NK-92 treated with Interleukin-12 subunit alpha and Interleukin-12 subunit beta, amount 100 ng/mL, for 24 hours (cell line): ENCODE measurements at regions not wholly inside any gene's neighbourhood (a gene's known extent, or its start where the extent isn't known, plus 50 kb on each side); places are given as distances from the start of the nearest gene placed in this dataset.

Source experiments
- DNase-seq: peaks from one replicate; lab custom pipeline; 2025; lab: John Stamatoyannopoulos, UW

DNA sequence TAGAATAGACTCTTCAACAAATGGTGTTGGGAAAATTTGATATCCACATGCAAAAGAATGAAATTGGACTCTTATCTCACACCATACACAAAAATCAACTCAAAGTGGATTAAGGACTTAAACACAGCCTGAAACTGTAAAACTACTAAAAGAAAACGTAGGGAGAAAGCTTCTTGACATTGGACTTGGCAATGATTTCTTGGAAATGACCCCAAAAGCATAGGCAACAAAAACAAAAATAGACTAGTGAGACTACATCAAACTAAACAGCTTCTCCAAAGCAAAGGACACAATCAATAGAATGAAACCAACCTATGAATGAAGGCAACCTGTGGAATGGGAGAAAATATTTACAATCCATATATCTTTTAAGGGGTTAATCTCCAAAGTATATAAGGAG is 94.7 kb upstream of the INTU start:
- no peak for DNase-seq

DNA sequence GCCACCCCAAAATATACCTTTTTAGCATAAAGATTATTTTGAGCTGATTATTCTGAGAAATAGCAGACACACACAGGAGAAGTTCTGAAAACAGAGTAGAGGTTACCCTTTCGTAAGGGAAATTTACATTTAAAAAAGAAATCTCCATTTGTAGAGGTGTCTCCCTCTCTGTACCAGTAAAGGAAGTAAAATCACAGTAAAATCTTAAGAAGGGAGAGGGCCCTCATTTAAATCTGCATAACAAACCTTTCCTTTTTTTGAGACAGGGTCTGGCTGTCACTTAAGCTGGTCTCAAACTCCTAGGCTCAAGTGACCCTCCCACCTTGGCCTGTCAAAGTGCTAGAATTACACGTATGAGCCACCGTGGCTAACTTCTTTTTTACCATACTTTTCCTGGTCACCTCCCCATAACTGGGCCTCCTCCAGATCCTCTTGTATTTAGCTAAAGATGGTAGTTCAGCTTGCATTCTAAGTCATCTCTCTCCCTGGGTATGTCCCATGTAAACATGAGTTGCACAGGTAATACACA is 92.2 kb upstream of the INTU start:
- DNase-seq: no peak

DNA sequence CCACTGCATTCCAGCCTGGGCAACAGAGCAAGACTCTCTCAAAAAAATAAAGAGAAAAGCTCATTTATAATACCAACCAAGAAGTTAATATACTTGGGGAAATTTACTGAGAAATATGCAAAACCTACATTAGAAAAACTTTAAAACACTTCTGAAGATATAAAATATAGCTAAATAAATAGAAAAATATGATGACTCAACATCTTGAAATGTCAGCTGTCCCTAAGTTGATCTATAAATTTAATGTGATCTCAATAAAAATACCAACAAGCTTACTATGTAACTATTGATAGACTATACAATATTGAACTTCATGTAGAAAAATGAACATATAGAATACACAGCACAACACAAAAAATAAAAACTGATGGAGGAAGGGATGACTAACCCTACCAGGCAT is 87.5 kb upstream of the INTU start:
- no peak for DNase-seq

DNA sequence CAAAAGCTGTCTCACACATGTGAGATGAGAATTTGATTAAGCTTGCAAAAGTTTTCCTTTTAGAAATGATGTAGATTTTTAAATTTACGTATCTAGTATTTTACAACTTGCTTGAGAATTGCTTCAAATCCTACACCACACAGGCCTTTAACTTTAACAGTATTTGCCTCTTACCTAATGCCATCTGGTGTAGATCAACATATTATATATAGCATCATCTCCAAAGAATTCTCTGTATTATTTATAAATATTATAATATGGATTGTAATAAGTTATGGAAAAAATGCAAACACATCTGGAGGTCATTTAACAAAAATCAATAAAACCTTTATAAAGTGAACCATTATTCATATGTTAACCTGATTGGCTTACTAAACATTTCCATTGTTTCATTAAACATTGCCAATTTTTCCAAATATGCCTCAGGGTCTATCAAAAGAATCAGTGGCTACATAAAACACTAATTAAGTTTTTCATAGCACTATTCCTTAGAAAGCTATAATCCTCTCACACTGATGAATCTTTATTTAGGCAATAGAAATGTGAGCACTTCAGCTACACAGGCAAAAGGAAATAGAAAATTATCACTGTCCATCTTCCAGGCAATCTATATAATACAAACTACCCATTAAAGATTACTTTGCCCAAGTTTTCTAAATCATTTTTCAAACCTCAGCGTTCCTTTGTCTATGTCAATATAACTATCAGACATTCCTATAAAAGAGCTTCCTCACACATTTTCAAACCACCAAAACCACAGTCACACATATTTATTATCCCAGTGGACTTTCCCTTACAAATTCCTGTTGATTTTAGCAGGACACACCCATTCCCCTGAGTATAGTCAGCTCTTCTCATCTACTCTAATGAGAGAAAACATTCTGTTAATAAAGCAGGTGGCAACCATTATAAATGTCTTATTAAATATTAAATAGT is 83.5 kb upstream of the INTU start:
- no peak for DNase-seq

DNA sequence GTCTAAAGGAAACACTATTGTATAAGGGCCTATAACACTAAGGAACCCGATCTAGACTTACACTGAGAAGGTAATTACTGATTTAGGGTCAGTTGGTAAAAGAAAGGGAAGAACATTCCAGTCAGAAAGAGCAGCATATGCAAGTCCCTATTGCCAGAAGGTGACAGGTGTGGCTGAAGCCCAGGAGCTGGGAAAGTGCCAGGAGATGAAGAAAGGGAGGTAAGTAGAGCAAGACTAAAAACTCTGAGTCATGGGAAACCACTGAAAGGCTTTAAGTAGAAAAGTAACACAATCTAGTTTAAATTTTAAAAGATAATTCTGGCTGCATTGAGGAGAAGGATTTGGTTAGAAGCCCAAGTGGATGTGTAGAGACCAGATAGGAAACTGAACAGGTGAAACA is 77.7 kb upstream of the INTU start:
- no peak for DNase-seq

DNA sequence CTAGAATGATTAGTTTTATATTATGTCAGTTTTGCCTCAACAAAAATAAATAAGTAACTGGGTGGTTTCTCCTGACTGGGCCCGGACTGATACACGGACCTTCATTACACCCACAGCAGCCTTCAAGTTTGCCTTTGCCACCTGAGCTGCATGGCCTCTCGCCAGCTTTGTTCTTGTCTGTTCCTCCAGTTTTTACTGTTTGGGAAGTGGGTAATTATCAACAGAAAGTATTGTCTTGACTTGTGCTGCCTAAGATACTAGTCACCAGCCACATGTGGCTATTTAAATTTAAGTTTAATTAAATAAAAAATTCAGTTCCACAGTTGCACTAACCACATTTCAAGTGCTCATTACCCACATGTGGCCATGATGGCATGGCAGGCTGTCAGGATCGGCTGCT is 74.7 kb upstream of the INTU start:
- DNase-seq: no peak

DNA sequence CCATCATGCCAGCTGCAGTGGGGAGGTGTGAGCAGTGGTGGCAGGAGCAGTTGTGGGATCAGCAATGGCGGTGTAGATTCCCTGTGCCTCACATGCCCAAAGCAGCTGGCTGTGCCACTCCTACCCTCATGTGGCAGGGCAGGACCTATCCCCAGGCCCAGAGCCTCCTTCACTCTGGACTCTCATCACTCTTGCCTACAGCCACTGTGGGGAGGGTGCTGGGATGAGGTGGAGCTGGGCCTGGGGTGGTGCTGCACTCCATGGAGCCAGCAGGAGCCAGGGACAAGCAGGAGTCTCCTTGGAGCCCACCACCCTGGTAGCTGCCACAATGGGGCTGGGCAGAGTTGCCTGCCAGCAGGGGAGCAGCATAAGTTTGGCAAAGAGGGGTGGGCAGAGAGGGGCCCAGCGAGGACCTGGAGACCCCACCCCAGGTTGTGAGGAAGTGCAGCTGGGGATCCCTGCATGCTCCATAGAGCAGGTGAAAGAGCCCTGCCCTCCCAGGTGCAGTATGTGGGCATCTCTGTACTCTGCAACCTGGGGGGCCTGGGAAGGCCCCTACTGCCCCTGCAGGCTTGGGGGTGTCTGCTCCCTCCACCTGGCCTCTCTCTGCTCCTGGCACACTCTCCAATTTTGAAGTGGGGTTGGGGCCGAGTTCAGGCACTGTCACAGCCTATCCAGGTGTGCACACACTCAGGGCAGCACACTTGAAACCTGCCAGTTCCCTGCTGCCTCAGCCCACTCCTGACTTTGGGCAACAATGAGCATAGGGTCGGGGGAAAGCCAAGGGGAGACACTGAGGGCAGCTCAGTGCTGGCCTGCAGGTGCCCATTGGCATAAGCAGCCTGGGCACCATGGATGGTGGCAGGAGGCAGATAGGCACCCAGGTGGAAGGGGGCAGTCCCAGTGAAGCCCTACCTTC is 74.0 kb upstream of the INTU start:
- no peak for DNase-seq

DNA sequence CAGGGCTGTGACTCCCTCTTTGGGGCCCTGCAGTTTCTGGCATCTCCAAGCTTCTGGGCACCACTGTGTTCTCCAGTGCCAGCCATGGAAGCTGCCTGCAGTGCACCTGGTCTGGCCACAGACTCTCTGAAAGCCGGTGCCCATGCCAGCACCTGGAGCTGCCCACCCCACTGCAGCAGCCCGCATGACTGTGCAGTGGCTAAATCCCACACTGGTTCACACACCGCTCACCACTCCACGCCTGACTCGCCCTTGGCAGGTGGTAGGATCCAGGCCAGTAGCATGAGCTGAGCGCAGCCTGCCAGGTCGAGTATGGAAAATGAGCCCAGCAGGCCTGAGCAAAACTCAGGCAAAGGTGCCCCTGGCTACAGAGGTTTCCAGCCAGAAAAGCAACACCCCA is 72.8 kb upstream of the INTU start:
- no peak for DNase-seq

DNA sequence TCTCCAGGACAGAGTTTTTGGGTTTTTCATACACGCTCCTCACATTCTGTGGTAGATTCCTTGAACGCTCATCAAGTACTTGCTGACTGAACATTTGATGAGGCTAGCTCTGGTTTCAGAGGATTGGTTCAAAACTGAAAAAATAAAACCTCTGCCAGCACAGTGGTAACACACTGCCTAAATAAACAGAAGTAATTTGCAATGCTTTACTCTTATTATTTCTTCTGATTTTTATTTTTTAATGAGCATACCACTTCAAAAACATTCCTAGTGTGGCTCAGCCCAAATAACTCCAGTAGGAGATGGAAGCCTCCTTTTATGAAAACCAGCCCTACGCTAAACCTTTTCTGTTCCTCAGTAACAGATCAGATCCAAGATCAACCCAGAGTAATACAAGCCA is 72.0 kb upstream of the INTU start:
- DNase-seq: no peak

DNA sequence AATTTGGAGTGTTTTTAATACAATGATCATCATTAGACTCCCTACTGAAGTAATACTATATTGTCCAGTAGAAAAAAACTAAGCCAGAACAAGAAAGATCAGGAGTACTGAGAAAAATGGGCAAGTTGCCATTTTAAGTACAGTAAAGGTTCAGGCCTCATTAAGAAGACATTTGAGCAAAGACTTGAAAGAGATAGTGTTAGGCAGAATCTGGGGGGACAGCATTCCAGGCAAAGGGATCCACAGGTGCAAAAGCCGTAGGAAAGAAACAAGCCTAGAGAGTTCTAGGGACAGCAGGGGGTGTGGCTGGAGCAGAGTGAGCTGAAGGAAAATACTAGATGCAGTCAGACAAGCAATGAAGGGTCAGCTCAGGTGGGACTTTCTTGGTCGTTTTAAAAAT is 58.1 kb upstream of the INTU start:
- no peak for DNase-seq

DNA sequence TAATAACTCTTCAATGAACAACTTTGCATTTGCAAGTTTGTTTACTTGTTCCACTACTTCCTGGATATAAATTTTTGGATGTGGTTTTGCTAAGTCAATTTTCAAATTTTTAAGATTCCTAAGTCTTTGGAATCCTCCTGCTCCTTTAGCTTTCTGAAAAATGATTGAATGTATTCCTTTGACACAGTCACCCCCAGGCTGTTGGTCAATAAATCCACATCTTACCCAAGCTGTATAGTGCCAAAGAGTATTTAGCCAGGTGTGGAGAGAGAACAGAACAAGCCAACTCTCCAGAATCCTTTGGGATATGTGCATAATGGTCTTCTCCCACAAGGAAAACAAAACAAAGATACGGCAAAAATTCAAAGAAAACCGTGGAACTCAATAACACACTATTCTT is 56.9 kb upstream of the INTU start:
- DNase-seq: no peak

DNA sequence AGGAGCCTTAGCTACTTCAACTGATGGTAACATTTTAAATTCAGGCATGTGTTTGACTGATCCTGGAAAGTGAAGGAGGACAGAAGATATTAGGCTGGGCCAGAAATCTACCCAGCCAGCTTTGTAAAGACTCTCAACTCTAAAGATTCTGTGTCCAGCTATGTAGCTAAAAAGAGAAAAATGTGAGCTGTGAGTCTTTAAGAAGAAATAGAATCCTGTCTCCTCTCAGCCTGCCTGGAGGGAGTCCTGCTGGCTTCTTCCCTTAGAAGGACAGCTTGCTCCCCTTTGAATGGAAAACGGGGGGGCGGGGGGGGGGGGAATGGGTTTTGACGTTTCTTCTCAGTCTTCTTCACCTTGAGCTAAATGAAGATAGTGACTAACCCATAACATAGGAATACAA is 54.3 kb upstream of the INTU start:
- no peak for DNase-seq

DNA sequence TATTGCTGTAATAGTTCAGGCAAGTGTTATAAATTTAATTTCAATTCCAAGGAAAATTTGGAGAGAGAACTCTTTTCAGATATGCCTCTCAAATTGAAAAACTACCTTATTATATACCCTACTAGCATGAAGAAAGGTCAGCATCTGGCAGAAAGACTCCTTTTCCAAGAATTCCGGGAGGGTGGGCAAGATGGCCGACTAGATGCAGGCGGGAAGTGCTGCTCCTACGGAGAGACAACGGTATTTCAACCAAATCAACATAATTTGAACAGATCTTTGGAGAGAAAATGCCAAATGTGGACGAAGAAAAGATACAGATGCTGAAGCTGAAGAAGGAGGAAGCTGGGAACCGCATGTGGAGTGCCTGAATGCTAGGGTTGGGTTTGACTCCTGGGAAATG is 53.8 kb upstream of the INTU start:
- DNase-seq: no peak

DNA sequence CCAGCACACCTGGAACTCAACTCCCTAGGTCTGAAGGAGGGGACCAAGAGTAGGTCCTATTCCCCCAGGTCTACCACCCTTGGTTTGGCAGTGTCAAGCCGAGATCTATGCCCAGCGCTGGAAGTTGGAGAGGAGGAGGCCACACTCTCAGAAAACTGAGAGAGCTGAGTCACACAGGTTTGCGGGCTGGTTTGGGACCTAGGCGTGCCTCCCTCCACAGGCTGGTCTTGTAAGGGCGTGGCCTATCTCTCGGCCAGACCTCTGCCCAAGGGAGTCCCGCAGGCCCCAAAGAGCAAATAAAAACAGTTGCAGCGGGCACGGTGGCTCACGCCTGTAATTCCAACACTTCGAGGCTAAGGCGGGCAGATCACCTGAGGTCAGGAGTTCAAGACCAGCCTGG is 52.9 kb upstream of the INTU start:
- no peak for DNase-seq

DNA sequence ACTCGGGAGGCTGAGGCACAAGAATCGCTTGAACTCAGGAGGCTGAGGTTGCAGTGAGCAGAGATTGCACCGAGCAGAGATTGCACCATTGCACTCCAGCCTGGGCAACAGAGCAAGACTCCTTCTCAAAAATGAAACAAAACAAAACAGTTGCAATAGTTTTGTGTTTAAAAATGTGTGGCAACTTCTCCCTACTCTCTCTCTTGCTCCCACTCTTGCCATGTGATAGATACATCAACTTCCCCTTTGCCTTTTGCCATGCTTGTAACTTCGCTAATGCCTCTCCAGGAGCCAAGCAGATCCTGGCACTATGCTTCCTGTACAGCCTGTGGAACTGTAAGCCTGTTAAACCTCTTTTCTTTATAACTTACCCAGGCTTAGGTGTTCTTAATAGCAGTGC is 52.5 kb upstream of the INTU start:
- DNase-seq: no peak

DNA sequence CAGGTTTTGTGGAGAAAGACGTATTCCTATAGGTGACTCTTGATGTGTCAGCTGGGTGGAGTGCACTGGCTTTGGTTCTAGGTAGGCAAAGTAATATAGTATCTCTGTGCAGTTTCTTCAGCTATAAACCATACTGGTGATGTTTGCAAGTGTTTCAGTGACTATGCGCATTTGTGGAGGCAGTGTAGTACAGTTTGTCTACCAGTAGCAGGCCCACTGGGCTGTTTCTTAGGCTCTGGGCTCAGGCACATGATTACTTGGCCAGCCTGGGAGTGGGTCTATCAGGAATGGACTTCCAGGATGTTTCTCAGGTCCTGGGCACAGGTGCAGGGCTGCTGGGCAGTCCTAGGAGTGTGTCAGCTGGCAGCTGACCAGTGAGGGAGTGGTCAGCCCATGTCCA is 51.9 kb upstream of the INTU start:
- DNase-seq: no peak
